Ascending aorta (tissue), 2 donors: ENCODE measurements at regions not wholly inside any gene's neighbourhood (a gene's known extent, or its start where the extent isn't known, plus 50 kb on each side); places are given as distances from the start of the nearest gene placed in this dataset.

ENCODE experiments used
- DNase-seq, 2 donors: peaks; one replicate each; pipeline ENCODE4 v3.0.0-alpha.2; 2019; ENCODE audit warnings: low spot score in 2 of 2
- H3K27ac ChIP-seq, 2 donors: fragments of 200-600 bp; sonication (generic); one replicate each; pipeline ENCODE4 v1.5.1; 2016 to 2017; ENCODE audit warnings: mild to moderate bottlenecking in 1 of 2
- H3K27me3 ChIP-seq: fragments of 200-600 bp; sonication (generic); one replicate; pipeline ENCODE4 v1.5.1; 2017
- H3K36me3 ChIP-seq, 2 donors: fragments of 200-600 bp; sonication (generic); one replicate each; pipeline ENCODE4 v1.5.1; 2016
- H3K4me1 ChIP-seq, 2 donors: fragments of 200-600 bp; sonication (generic); one replicate each; pipeline ENCODE4 v1.5.1; 2016 to 2017; ENCODE audit warnings: mild to moderate bottlenecking in 1 of 2
- H3K4me3 ChIP-seq, 2 donors: fragments of 200-600 bp; sonication (generic); one replicate each; pipeline ENCODE4 v1.5.1; 2016 to 2017; ENCODE audit warnings: mild to moderate bottlenecking in 1 of 2
- H3K9me3 ChIP-seq, 2 donors: fragments of 200-600 bp; sonication (generic); one replicate each; pipeline ENCODE4 v1.5.1; 2016
- intact Hi-C: fragments of 100-400 bp; cut with DNase I; formaldehyde crosslinking; loops from one replicate; pipeline ENCODE4 v1.15.1; 2023
- TF ChIP-seq, protein P1 (sequence below), 3 experiments: fragments of 200-600 bp in 2 of 3; fragments of 450-650 bp in 1 of 3; sonication (generic) in 2 of 3; IDR thresholded peaks; one replicate each; pipeline ENCODE4 v1.5.1; 2016 to 2019; ENCODE audit warnings: antibody characterized with exemption in 3 of 3, mild to moderate bottlenecking in 1 of 3, moderate library complexity in 1 of 3

DNA sequence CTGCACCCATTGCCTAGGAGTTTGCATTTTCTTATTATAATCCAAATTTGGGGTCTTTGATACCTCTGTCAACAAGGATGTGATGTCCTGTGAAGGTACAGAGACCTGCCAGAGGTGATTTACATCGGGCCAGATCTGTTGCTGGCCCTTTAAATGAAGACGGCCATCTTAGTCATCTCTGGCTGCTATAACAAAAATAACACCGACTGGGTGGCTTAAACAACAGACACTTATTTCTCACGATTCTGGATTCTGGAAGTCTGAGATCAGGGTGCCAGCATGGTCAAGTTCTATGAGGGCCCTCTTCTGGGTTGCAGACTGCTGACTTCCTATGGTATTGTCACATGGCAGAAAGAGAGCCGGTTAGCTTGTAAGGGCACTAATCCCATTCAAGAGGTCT is 75.7 kb downstream of the F11 start:
- no peak for DNase-seq
- H3K4me3 ChIP-seq = no peak overlapping the region
- intact Hi-C loops = no loop called here
- no peaks in the 10 kb centered on the region for H3K4me1 ChIP-seq
- TF ChIP-seq, protein P1, sequence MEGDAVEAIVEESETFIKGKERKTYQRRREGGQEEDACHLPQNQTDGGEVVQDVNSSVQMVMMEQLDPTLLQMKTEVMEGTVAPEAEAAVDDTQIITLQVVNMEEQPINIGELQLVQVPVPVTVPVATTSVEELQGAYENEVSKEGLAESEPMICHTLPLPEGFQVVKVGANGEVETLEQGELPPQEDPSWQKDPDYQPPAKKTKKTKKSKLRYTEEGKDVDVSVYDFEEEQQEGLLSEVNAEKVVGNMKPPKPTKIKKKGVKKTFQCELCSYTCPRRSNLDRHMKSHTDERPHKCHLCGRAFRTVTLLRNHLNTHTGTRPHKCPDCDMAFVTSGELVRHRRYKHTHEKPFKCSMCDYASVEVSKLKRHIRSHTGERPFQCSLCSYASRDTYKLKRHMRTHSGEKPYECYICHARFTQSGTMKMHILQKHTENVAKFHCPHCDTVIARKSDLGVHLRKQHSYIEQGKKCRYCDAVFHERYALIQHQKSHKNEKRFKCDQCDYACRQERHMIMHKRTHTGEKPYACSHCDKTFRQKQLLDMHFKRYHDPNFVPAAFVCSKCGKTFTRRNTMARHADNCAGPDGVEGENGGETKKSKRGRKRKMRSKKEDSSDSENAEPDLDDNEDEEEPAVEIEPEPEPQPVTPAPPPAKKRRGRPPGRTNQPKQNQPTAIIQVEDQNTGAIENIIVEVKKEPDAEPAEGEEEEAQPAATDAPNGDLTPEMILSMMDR (IDR thresholded peaks at IDR 0.05) = no peak
- no peaks in the 10 kb centered on the region for H3K9me3 ChIP-seq
- H3K27ac ChIP-seq = no peak overlapping the region
- H3K27me3 ChIP-seq = no peaks in the 10 kb centered on the region
- no peaks in the 10 kb centered on the region for H3K36me3 ChIP-seq
